Activated naive CD4-positive, alpha-beta T cell (primary cell): ENCODE measurements at regions not wholly inside any gene's neighbourhood (a gene's known extent, or its start where the extent isn't known, plus 50 kb on each side); places are given as distances from the start of the nearest gene placed in this dataset.
"Not testable (repeated sequence)": the region's sequence is repeated elsewhere in the genome, so short reads cannot be mapped to it uniquely, and the experiment has no call there.

ENCODE experiments used
- DNase-seq, 4 experiments: peaks; one replicate each; lab custom pipeline; 2025; lab: John Stamatoyannopoulos, UW

- DNase-seq = no peak
These were observed 202.8 kb downstream of the KDM5D start for GRCh38 chrY:19541475-19542306.

- not testable (repeated sequence) for DNase-seq
These were observed 208.8 kb downstream of the KDM5D start for GRCh38 chrY:19535697-19536096.

GRCh38 chrY:19521976-19522375 is 222.6 kb downstream of the KDM5D start:
- DNase-seq = no peak

GRCh38 chrY:19503092-19503449 is 241.5 kb downstream of the KDM5D start:
- peak in 1 of 4 experiments; percentile 4 for DNase-seq

GRCh38 chrY:19502169-19503091 is 242.1 kb downstream of the KDM5D start:
- peak in 1 of 4 experiments; percentile 2 for DNase-seq

GRCh38 chrY:19498556-19498955 is 246.0 kb downstream of the KDM5D start:
- DNase-seq = peak in 1 of 4 experiments; percentile 0

GRCh38 chrY:19487494-19487893 is 257.0 kb downstream of the KDM5D start:
- DNase-seq = no peak

- DNase-seq = no peak
These were observed 259.5 kb downstream of the KDM5D start for GRCh38 chrY:19484997-19485396.

- DNase-seq = no peak
These were observed 265.4 kb downstream of the KDM5D start for GRCh38 chrY:19479141-19479540.

- DNase-seq = no peak
These were observed 266.6 kb downstream of the KDM5D start for GRCh38 chrY:19477959-19478358.

GRCh38 chrY:19465809-19466208 is 278.7 kb downstream of the KDM5D start:
- no peak for DNase-seq

GRCh38 chrY:19456855-19457448 is 287.6 kb downstream of the KDM5D start:
- DNase-seq = no peak

GRCh38 chrY:19433059-19433458 is 311.5 kb downstream of the KDM5D start:
- DNase-seq = no peak

GRCh38 chrY:19427736-19428518 is 316.6 kb downstream of the KDM5D start:
- no peak for DNase-seq

GRCh38 chrY:19427191-19427590 is 317.3 kb downstream of the KDM5D start:
- DNase-seq = not testable (repeated sequence)

GRCh38 chrY:19410980-19411766 is 333.4 kb downstream of the KDM5D start:
- DNase-seq = no peak

- DNase-seq = no peak
These were observed 338.3 kb downstream of the KDM5D start for GRCh38 chrY:19406246-19406645.

GRCh38 chrY:19405598-19405997 is 338.9 kb downstream of the KDM5D start:
- DNase-seq = no peak

GRCh38 chrY:19392876-19393275 is 351.6 kb downstream of the KDM5D start:
- DNase-seq = no peak

- DNase-seq = no peak
These were observed 352.6 kb downstream of the KDM5D start for GRCh38 chrY:19391922-19392321.

- no peak for DNase-seq
These were observed 379.2 kb downstream of the KDM5D start for GRCh38 chrY:19365321-19365720.
